NCI-H460 (cell line): ENCODE measurements at regions not wholly inside any gene's neighbourhood (a gene's known extent, or its start where the extent isn't known, plus 50 kb on each side); places are given as distances from the start of the nearest gene placed in this dataset.
"Not testable (repeated sequence)": the region's sequence is repeated elsewhere in the genome, so short reads cannot be mapped to it uniquely, and the experiment has no call there.

Experiments
- DNase-seq: peaks from one replicate; pipeline ENCODE4 v3.0.0-alpha.2; 2016; ENCODE audit warnings: low read depth; ENCODE audit errors: extremely low read depth

DNA sequence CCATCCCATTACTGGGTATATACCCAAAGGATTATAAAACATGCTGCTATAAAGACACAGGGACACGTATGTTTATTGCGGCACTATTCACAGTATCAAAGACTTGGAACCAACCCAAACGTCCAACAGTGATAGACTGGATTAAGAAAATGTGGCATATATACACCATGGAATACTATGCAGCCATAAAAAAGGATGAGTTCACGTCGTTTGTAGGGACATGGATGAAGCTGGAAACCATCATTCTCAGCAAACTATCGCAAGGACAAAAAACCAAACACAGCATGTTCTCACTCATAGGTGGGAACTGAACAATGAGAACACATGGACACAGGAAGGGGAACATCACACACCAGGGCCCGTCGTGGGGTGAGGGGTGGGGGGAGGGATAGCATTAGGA, 106.1 kb downstream of the CHD1L start:
- not testable (repeated sequence) for DNase-seq

DNA sequence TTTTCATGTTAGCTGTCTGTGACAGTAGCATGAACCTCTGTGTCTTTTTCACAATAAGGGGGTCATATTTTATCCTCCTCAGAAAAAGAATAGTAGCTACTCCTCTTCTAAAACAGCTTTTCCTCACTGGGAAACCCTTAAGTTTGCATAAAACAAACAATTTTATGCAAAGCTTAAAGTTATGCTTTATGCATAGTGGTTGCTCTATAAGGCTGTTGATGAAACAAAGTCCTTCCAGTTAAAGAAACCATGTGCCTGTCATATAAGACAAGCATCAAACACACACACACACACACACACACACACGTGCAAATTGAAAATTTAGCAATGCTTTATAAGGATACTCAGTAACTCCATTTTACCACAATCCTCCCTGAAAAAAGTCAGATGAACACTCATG, 107.0 kb downstream of the CHD1L start:
- DNase-seq = no peak

DNA sequence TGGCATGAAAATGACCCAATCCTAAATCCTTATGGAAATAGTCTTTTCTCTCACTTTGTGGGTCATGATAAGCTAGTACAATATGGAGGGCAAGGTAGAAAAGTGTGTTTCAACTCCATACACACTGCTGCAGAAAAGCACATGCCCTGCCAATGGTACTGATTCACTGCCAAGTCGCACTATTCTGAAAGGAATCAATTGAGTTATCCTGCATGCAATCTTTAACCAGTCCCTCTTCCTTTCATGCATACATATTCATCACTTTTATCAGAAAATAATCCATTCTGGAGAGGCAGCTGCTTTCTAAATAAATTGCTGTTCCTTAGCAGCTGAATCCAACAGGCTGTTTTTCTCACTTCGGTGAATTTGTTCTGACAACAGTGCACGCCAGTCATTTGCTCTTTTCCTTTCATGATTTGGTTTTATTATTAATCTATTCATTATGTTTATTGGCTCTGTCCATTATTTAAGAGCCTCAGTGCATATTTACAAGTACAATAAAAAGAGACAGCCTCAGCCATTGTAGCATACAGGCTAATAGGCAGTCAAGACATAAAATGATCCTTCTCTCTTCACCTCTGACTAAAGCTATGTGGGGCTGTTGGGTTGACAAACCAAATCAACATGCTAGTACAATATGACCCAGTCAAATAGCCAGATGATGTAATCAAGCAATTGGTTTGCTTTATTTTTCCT, 108.8 kb downstream of the CHD1L start:
- no peak for DNase-seq

DNA sequence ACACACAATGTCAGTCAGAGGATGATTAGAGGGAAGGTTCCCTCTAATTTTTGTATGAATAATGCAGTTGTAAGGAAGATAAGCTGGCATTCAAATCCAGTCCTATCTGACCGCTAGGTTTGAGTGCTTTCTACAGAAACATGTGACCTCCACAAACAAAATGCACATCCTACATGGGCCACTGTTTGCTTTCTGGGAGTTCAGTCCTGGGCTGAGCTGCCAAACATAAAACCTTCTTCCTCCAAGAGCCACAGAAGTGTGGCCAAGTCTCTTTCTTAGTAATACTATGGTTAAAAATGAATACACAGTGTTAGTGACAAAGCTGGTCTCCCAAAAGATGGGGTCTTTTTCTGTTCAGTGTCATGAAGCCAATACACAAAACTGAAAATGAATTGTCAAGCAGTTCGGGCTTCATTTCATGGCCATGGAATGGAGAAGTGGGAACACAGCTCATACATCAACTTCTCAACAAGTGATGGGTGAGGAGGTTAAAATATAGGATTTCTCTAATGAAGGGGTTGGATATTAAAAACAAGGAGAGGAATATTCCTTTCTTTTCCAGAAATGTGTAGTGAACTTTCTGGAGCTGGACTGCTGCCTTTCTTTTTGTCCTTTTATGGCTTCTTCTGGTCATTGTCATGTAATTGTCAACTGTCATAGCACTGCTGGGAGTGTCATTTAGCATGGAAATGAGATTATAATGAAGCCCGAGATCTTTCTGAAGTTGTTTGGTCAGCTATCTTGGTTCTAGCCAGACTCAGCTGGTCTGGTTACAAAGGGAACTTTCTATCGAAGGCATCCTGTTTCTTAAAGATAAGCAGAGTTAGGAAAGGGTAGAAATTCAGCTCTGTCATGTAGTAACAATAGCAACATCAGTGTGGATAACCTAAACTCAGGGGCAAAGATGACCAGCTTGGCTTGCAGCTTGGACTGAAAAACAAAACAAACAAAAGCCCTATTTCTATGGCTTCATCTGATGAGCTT, 135.1 kb downstream of the CHD1L start:
- no peak for DNase-seq

DNA sequence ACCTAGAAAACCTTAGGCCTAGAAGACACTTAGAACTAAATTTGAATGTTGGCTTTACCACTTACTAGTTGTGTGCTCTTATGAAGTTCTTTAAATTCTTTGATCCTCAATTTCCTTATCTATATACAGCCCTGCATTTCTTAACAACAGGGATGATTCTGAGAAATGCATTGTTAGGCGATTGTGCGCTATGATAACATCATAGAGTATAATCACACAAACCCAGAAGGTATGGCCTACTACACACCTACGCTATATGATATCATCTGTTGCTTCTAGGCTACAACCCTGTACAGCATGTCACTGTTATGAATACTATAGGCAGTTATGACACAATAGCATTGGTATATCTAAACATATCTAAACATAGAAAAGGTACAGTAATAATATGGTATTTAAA, 137.4 kb downstream of the CHD1L start:
- no peak for DNase-seq

DNA sequence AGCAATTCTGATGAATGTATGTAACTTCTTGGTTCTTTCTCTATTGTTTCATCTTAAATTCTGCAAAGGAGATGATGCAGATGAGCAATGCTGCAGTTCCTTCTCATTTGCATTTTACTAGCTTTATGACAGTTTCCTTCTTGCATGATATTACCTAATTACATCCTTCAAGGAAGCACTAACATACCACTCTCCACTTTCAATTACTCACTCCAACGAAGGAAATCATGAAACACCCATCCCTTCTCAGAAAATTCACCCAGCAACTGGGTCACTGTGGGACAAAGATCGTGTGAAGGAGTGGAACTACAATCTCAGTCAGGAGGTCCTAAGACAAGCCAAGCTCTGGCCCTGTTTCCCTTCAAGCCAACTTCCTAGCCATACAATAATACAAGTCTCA, 142.3 kb downstream of the CHD1L start:
- no peak for DNase-seq

DNA sequence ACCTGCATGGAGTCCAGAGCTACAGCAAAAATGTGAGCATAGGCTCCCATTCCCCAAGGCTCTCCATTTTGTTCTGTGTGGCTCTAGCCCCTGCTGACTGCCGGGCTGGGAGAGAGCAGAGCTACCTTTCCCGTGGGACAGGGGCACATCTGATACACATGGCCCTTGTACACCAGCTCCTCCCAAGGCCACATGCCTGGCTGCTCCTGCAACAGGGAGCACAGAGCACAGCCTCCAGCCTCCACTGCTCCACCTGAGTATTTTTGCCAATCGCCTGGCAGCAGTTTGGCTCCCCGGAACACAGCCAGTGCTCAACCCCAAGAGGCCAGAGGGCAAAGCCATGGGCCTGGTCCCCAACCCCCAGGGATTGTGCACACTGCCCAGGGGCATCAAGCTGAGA, 146.5 kb downstream of the CHD1L start:
- no peak for DNase-seq

DNA sequence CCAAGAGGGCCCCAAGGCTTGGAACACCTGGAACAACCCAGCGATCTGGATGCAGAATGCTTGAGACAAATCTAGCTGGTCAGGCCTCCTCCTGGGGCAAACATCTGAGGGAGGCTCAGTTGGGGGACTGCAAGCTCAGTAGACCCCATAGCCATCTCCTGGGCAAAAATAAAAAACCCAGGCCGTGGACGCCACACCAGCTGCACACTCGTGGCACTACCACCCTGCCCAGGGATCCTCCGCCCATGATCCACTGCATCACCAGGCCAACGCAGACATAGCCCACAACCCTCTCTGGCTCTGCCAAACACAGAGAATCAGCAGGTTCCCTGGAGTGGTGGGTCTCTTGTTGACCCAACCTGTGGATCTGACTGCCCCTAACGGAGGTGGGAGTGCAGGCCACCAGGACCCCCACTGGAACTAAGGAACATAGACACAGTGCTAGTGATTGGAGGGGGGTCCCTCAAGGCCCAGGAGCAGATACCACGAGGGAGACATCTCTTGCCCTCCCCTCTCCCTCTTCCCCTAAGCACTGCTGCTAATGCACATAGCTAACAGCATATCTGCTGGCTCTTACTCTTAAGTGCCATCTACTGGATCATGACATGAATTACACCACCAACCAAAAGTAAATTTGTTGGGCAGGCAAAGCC, 147.2 kb downstream of the CHD1L start:
- DNase-seq = peak; percentile 56

DNA sequence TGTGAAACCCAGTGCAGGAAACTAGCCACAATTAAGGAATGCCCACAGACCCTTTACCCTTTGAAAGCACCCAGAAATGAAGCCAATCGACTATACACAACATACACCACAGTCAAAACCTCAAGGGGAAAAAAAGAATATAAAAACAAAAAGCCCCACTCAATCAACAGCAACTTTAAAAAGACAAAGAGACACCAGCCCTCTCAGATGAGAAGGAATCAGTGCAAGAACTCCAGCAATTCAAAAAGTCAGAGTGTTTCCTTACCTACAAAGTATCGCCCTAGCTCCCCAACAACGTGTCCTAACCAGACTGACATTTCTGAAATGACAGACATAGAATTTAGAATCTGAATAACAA, 147.7 kb downstream of the CHD1L start:
- DNase-seq = no peak

DNA sequence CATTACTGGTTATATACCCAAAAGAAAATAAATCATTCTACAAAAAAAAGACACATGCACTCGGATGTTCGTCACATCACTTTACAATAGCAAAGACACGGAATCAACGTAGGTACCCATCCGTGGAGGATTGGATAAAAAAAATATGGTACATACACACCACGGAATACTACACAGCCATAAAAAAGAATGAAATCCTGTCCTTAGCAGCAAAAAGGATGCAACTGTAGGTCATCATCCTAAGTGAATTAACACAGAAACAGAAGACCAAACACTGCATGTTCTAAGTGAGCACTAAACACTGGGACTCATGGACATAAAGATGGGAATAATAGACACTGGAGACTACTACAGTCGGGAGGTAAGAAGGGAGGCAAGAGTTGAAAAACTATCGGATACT, 148.6 kb downstream of the CHD1L start:
- no peak for DNase-seq

DNA sequence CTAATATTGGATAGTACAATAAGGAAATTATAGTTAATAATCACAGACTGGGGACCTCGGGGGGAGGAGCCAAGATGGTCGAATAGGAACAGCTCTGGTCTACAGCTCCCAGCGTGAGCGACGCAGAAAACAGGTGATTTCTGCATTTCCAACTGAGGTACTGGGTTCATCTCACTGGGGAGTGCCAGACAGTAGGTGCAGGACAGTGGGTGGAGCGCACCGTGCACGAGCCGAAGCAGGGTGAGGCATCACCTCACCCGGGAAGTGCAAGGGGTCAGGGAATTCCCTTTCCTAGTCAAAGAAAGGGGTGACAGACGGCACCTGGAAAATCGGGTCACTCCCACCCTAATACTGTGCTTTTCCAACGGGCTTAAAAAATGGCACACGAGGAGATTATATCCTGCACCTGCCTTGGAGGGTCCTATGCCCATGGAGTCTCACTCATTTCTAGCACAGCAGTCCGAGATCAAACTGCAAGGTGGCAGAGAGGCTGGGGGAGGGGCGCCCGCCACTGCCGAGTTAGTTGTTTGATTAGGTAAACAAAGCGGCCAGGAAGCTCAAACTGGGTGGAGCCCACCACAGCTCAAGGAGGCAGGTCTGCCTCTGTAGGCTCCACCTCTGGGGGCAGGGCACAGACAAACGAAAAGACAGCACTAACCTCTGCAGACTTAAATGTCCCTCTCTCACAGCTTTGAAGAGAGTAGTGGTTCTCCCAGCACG, 138.8 kb upstream of the BCL9 start:
- DNase-seq = not testable (repeated sequence)

DNA sequence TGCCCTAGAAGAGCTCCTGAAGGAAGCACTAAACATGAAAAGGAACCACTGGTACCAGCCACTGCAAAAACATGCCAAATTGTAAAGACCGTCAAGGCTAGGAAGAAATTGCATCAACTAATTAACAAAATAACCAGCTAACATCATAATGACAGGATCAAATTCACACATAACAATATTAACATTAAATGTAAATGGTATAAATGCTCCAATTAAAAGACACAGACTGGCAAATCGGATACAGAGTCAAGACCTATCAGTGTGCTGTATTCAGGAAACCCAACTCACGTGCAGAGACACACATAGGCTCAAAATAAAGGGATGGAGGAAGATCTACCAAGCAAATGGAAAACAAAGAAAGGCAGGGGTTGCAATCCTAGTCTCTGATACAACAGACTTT, 137.0 kb upstream of the BCL9 start:
- not testable (repeated sequence) for DNase-seq

DNA sequence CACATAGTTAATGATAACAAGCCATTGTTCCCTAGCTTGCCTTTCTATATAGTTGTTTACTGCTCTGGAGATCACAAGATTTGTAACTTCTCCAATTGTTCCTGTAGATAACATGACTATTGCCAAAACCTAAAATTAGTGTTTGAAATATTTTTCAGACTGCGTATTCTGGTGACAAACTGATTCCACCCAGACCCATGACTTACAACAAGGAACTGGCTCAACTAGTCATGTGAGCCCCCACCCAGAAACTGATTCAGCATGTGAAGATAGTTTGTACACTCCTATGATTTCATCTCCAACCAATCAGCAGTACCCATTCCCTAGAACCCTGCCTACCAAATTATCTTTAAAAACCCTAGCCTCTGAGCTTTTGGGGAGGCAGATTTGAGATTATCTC, 131.4 kb upstream of the BCL9 start:
- no peak for DNase-seq

DNA sequence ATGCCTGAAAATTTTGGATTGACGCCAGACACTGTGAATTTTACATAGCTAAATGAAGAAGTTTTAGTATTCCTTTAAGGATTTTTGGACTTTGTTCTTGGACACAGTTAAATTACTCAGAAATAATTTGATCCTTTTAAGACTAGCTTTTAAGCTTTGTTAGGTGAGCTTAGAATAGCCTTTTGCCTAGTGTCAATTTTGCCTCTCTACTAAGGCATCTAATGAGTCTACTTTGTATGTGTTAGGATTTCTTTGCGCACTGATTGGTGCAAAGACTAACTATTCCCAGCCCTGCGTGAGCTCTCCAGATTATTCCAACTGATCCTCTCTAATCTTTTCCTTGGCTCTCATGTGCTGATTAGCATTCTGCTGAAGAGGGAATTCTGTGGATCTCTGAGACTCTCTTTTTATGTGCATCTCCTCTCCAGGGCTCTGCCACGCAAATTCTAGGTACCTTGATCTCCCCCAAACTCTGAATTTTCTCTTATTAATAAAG, 128.1 kb upstream of the BCL9 start:
- DNase-seq = no peak

DNA sequence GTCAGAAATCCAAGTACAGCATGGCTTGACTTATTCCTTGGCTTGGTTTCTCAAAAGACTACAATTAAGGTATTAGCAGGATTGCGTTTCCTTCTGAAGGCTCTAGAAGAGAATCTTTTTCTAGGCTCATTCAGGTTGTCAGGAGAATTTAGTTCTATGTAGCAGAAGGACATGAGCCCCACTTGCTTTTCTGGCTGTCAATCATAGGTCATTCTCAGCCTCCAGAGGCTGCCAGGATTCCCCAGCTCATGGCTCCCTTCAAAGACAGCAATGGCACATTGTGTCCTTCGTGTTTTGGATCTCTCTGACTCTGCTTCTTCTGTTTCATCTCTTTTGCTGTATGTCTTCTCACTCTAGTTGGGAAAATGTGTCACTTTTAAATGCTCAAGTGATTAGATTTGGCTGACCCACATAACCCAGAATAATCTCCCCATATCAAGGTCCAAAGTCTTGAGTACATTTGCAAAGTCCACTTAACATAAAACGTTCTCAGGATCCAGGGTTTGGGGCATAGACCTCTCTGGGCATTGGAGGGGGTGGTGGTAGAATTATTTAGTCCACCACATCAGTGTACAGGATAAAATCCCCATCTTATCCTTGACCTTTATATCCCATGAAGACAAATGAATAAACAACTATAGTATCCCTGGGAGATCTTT, 126.7 kb upstream of the BCL9 start:
- no peak for DNase-seq

DNA sequence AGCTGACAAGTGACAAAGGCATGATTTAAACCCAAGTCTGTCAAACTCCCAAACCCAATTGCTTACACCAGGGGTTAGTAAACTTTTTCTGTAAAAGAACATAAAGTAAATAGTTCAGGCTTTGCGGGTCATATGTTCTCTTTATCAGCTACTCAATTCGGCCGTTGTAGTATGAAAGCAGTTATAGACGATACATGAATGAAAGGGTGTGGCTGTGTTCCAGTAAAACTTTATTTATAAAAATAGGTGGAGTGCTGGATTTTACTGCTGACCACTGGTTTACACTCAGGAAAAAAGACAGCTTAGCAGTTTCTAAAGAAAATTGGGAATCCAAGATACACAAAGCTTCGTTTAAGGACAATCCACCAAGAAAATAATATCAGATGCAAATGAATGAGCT, 124.3 kb upstream of the BCL9 start:
- no peak for DNase-seq

DNA sequence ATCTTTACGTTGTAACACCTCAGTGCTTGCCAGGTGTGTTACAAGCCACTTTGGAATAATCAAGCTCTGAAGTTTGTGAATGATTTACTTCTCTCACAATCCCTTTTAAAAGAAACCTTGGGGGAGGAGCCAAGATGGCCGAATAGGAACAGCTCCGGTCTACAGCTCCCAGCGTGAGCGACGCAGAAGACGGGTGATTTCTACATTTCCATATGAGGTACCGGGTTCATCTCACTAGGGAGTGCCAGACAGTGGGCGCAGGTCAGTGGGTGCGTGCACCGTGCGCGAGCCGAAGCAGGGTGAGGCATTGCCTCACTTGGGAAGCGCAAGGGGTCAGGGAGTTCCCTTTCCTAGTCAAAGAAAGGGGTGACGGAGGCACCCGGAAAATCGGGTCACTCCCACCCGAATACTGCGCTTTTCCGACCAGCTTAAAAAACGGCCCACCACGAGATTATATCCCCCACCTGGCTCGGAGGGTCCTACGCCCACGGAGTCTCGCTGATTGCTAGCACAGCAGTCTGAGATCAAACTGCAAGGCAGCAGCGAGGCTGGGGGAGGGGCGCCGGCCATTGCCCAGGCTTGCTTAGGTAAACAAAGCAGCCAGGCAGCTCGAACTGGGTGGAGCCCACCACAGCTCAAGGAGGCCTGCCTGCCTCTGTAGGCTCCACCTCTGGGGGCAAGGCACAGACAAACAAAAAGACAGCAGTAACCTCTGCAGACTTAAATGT, 118.0 kb upstream of the BCL9 start:
- peak; percentile 37 for DNase-seq

DNA sequence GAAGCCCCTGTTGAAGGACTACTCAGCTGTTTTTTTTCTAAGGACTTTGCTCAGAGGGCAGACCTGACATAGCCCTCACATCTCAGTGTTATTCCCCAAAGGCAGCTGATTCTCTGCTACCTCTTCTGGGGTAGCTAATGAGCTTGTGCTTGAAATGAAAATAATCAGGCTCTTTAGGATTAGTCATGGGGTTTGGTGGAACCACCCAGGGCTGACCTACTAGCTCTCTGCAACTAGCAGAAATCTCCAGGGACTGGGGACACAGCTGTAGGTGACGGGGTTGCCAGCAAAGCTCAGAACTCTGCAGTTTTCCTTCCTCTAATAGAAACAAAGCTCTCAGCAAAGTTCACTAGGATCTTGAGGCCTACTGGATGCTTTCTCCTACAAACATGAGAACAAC, 106.4 kb upstream of the BCL9 start:
- DNase-seq = no peak

DNA sequence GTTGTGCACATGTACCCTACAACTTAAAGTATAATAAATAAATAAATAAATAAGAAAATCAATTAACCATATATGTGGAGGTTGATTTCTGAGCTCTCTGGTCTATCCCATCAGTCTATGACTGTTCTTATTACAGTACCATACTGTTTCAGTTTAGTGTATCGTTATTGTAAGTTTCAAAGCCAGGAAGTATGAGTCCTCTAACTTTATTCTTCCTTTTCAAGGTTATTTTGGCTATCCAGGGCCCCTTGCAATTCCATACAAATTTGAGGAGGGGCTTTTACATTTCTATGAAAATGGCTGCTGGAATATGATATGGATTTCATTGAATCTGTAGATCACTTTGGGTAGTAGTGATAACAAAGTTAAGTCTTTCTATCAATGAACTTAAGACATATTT, 96.9 kb upstream of the BCL9 start:
- no peak for DNase-seq

DNA sequence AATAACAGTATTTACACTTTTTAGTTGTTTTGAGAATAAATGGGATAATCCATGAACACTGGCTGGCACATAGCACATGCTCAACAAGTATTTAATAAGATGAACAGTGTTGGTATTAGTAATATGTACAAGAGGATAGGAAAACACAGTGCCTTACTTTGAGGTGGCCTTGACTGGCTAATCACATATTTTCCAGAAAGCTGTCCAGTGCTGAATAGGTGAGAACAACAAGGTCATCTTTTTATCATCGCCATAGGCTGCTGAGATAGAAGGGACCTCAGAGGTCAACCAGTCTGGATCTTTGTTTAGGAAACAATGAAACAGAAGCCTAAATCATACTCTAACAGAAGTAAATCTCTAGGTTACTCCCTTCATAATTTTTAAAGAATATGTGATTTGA, 89.7 kb upstream of the BCL9 start:
- no peak for DNase-seq
